SKM-1 (cell line): ENCODE measurements at regions not wholly inside any gene's neighbourhood (a gene's known extent, or its start where the extent isn't known, plus 50 kb on each side); places are given as distances from the start of the nearest gene placed in this dataset.

Source experiments
- DNase-seq: peaks from one replicate; lab custom pipeline; 2025; ENCODE audit not compliant: unreplicated experiment; lab: John Stamatoyannopoulos, UW

- no peak for DNase-seq
Measured at GRCh38 chrX:45714866-45715265, 514.2 kb upstream of the DIPK2B start.

- DNase-seq, result no peak
Measured at GRCh38 chrX:45712067-45712466, 511.4 kb upstream of the DIPK2B start.

- no peak for DNase-seq
Measured at GRCh38 chrX:45711231-45711630, 510.6 kb upstream of the DIPK2B start.

GRCh38 chrX:45710081-45710801, 509.6 kb upstream of the DIPK2B start:
- DNase-seq, result no peak

GRCh38 chrX:45709381-45709780, 508.7 kb upstream of the DIPK2B start:
- no peak for DNase-seq

GRCh38 chrX:45699158-45699557, 498.5 kb upstream of the DIPK2B start:
- DNase-seq, result no peak

GRCh38 chrX:45697591-45697990, 496.9 kb upstream of the DIPK2B start:
- no peak for DNase-seq

- no peak for DNase-seq
Measured at GRCh38 chrX:45696736-45697135, 496.1 kb upstream of the DIPK2B start.

GRCh38 chrX:45689971-45690370, 489.3 kb upstream of the DIPK2B start:
- DNase-seq, result no peak

- no peak for DNase-seq
Measured at GRCh38 chrX:45683914-45684313, 483.2 kb upstream of the DIPK2B start.

GRCh38 chrX:45681891-45682290, 481.2 kb upstream of the DIPK2B start:
- no peak for DNase-seq

GRCh38 chrX:45669715-45670340, 469.2 kb upstream of the DIPK2B start:
- no peak for DNase-seq

GRCh38 chrX:45668686-45669443, 468.2 kb upstream of the DIPK2B start:
- DNase-seq, result no peak

- no peak for DNase-seq
Measured at GRCh38 chrX:45667666-45668065, 467.0 kb upstream of the DIPK2B start.

GRCh38 chrX:45664727-45665290, 464.1 kb upstream of the DIPK2B start:
- DNase-seq, result no peak

GRCh38 chrX:45660477-45660876, 459.8 kb upstream of the DIPK2B start:
- no peak for DNase-seq

- no peak for DNase-seq
Measured at GRCh38 chrX:45633419-45633818, 432.7 kb upstream of the DIPK2B start.

GRCh38 chrX:45632506-45632905, 431.8 kb upstream of the DIPK2B start:
- no peak for DNase-seq

- no peak for DNase-seq
Measured at GRCh38 chrX:45630078-45630477, 429.4 kb upstream of the DIPK2B start.

- no peak for DNase-seq
Measured at GRCh38 chrX:45628041-45628440, 427.4 kb upstream of the DIPK2B start.

GRCh38 chrX:45623266-45623665, 422.6 kb upstream of the DIPK2B start:
- no peak for DNase-seq

GRCh38 chrX:45622538-45622937, 421.9 kb upstream of the DIPK2B start:
- no peak for DNase-seq
